ENCODE measurements at regions not wholly inside any gene's neighbourhood (a gene's known extent, or its start where the extent isn't known, plus 50 kb on each side); places are given as distances from the start of the nearest gene placed in this dataset.

- Mint-ChIP-seq H3K27me3 (ENCODE audit: low read depth, poor library complexity) (peaks cover 11% of the 10 kb centered on the region), H3K4me1 (peaks cover 7% of the 10 kb centered on the region), H3K9me3 (no peaks in the 10 kb centered on the region), H3K27ac (no peak overlapping the region), H3K4me3 (no peak overlapping the region), H3K36me3 (ENCODE audit: low read depth) (no peaks in the 10 kb centered on the region)
- no peak for TF ChIP-seq CTCF (IDR thresholded peaks at IDR 0.05)
- DNase-seq: peak; percentile 1
These were observed 377.1 kb upstream of the LCORL start for GRCh38 chr4:18398661-18399060.

DNA sequence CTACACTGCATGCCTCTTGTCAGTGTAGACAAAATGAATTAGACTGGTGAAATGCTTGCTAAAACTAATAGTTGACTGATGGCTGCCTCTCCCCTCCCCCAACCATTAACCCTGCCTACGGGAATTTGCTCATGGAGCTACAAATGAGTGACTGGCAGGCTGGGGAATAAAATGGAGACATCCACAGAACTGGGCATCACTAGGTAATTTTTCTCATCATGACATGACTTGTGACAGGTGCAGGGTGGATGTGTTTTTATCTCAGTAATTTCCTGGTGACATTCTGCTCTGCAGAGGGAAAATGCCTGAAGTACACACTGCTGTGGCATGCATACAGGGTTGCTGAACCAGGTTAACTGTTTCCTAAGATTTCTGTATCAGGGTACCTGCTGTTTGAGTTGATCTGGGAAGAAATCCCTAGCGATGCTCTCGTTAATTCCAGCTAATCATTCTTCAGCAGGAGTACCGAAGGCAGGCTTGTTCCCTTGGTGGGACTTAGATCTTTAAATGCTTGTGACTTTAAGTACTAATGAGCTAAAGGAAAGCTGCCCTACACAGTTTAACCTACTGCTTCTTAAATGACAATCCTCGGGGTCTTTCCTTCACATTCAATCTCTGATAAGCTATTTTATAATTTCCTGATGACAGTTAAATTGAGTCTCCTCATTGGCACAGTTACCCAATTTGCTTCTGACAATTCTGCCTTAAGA is 376.3 kb upstream of the LCORL start:
- Mint-ChIP-seq H3K27ac (no peak overlapping the region), H3K4me1 (peaks cover 7% of the 10 kb centered on the region), H3K9me3 (no peaks in the 10 kb centered on the region), H3K27me3 (ENCODE audit: low read depth, poor library complexity) (peaks cover 10% of the 10 kb centered on the region), H3K4me3 (no peak overlapping the region), H3K36me3 (ENCODE audit: low read depth) (no peaks in the 10 kb centered on the region)
- TF ChIP-seq CTCF (IDR thresholded peaks at IDR 0.05): no peak
- no peak for DNase-seq

GRCh38 chr4:18394656-18395055 is 373.1 kb upstream of the LCORL start:
- Mint-ChIP-seq H3K27ac (no peak overlapping the region), H3K27me3 (ENCODE audit: low read depth, poor library complexity) (peaks cover 7% of the 10 kb centered on the region), H3K36me3 (ENCODE audit: low read depth) (no peaks in the 10 kb centered on the region), H3K4me1 (peaks cover 12% of the 10 kb centered on the region), H3K9me3 (no peaks in the 10 kb centered on the region), H3K4me3 (no peak overlapping the region)
- no peak for DNase-seq
- no peak for TF ChIP-seq CTCF (IDR thresholded peaks at IDR 0.05)

- no peak for TF ChIP-seq CTCF (IDR thresholded peaks at IDR 0.05)
- peaks cover 7% of the 10 kb centered on the region for H3K27me3 Mint-ChIP-seq (ENCODE audit: low read depth, poor library complexity)
- no peaks in the 10 kb centered on the region for H3K36me3 Mint-ChIP-seq (ENCODE audit: low read depth)
- DNase-seq: no peak
- H3K9me3 Mint-ChIP-seq: no peaks in the 10 kb centered on the region
- no peak overlapping the region for H3K27ac Mint-ChIP-seq
- H3K4me3 Mint-ChIP-seq: no peak overlapping the region
- peaks cover 5% of the 10 kb centered on the region for H3K4me1 Mint-ChIP-seq
These were observed 369.8 kb upstream of the LCORL start for GRCh38 chr4:18391354-18391728.

- DNase-seq: no peak
- TF ChIP-seq CTCF (IDR thresholded peaks at IDR 0.05): no peak
- Mint-ChIP-seq H3K36me3 (ENCODE audit: low read depth) (no peaks in the 10 kb centered on the region), H3K27ac (no peak overlapping the region), H3K27me3 (ENCODE audit: low read depth, poor library complexity) (peaks cover 10% of the 10 kb centered on the region), H3K4me1 (peaks cover 5% of the 10 kb centered on the region), H3K9me3 (no peaks in the 10 kb centered on the region), H3K4me3 (no peak overlapping the region)
These were observed 369.2 kb upstream of the LCORL start for GRCh38 chr4:18390655-18391353.

GRCh38 chr4:18389115-18389514 is 367.6 kb upstream of the LCORL start:
- peaks cover 5% of the 10 kb centered on the region for H3K4me1 Mint-ChIP-seq
- no peak for DNase-seq
- no peak overlapping the region for H3K4me3 Mint-ChIP-seq
- peaks cover 6% of the 10 kb centered on the region for H3K9me3 Mint-ChIP-seq
- H3K36me3 Mint-ChIP-seq (ENCODE audit: low read depth): no peaks in the 10 kb centered on the region
- no peak for TF ChIP-seq CTCF (IDR thresholded peaks at IDR 0.05)
- H3K27me3 Mint-ChIP-seq (ENCODE audit: low read depth, poor library complexity): peaks cover 10% of the 10 kb centered on the region
- no peak overlapping the region for H3K27ac Mint-ChIP-seq
